ENCODE measurements at regions not wholly inside any gene's neighbourhood (a gene's known extent, or its start where the extent isn't known, plus 50 kb on each side); places are given as distances from the start of the nearest gene placed in this dataset.
"Not testable (repeated sequence)": the region's sequence is repeated elsewhere in the genome, so short reads cannot be mapped to it uniquely, and the experiment has no call there.

GRCh38 chr11:129503646-129504045 lies 128.0 kb downstream of the BARX2 start:
- no peak for DNase-seq

GRCh38 chr11:129505266-129505665 lies 129.6 kb downstream of the BARX2 start:
- DNase-seq: no peak

- DNase-seq: no peak
Observed at GRCh38 chr11:129508163-129508562, 132.5 kb downstream of the BARX2 start.

- DNase-seq: no peak
Observed at GRCh38 chr11:129528296-129528695, 152.6 kb downstream of the BARX2 start.

GRCh38 chr11:129530154-129530895 lies 154.7 kb downstream of the BARX2 start:
- DNase-seq: no peak

- no peak for DNase-seq
Observed at GRCh38 chr11:129533395-129533794, 157.7 kb downstream of the BARX2 start.

GRCh38 chr11:129536338-129536737 lies 160.7 kb downstream of the BARX2 start:
- no peak for DNase-seq

DNA sequence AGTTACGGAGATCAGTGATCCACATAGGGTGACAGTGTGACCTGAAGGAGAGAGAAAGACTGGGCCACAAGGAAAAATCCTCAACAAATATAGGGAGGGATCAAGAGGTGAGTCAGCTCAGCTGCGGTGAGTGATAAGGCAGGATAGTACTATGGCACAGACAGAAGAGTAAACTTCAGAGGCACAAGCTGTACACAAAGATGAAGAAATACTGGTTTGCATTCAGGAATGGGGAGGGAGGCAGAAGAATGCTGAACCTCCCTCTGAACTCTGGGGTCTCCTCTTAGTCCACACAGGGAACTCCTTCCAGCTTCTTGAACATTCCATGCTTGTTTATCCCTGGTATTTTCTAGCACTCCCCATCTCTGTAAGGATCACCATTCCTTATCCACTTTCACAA lies 162.7 kb downstream of the BARX2 start:
- no peak for DNase-seq

GRCh38 chr11:129543515-129544290 lies 168.1 kb downstream of the BARX2 start:
- no peak for DNase-seq

GRCh38 chr11:129544691-129545090 lies 169.0 kb downstream of the BARX2 start:
- DNase-seq: no peak

GRCh38 chr11:129546266-129546665 lies 170.6 kb downstream of the BARX2 start:
- no peak for DNase-seq

GRCh38 chr11:129557421-129557820 lies 181.8 kb downstream of the BARX2 start:
- DNase-seq: no peak

DNA sequence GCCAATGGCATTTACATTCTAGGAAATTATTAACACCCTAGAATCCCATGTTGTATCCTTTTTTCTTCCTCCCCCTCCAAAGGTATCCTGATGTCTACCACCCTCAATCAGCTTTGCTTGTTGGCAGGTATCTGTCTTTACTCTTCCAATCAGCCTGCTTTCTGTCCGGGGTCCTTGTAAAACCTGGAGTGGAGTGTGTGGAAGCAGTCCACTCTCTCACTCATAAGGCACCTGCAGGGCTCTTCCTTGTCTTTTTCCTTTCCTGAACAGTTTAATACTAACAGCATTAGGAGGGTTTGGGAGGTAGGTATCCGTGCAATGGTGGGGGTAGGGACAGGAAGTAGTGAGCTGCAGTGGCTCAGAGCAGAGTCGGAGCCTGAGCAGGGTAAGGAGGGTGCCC lies 193.4 kb downstream of the BARX2 start:
- DNase-seq: no peak

GRCh38 chr11:129572667-129573066 lies 197.0 kb downstream of the BARX2 start:
- not testable (repeated sequence) for DNase-seq

DNA sequence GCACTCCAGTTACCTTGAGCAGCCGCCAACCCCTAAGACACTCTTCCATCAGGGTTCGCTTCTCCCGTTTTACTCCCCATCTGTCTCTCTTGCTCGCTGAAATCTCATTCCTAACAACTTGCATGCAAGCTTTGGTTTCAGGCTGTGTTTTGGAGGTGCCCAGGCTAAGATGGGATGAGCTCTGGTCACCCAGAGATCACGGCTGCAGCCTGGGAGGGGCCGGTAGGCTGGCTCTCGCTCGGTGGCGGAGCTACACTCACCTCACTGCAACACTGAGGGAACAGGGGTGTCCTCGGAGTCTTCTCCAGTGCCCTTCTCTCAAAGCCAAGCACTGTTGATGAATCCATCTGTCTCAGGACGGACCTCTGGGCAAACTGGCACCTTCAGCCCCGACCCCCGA lies 197.5 kb downstream of the BARX2 start:
- DNase-seq: no peak

- no peak for DNase-seq
Observed at GRCh38 chr11:129574431-129574830, 198.8 kb downstream of the BARX2 start.

DNA sequence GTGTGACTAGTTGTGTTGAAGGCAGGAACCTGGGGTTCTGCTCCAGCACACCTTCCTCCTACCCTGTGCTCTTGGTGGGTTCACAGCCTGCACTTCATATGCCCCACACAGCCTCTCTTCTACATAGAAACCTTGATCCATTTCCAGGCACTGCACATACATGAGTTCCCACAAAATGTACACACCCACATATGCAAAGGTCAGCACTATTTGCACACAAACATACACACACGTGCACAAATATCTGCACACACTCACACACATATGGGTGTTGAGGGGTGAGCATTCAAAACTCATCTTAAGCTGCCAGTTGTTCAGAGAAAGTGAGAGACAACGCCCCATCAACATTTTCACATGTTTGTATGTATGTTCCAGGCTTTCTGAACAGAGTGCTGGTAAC lies 201.0 kb downstream of the BARX2 start:
- no peak for DNase-seq

- no peak for DNase-seq
Observed at GRCh38 chr11:129578006-129578405, 202.4 kb downstream of the BARX2 start.

- no peak for DNase-seq
Observed at GRCh38 chr11:129580278-129580677, 204.6 kb downstream of the BARX2 start.

DNA sequence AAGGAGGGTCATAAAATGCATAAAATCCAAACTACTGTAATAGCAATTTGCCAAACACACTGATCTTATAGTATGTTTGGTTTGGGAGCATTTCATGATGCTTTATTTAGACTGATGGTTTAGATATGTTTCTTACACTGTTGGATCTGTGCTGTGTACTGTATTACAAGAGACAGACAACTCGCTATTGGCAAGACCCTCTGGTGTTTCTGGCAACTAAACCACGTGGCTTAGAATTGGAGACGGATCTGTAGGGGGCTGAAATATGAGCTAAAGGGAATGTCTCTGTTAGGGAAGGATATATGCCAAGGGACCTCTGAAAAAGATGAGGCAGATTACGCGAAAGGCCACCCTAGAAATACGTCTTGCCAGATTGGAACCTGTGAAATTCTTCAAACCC lies 208.7 kb downstream of the BARX2 start:
- no peak for DNase-seq

- DNase-seq: no peak
Observed at GRCh38 chr11:129589190-129589860, 213.7 kb downstream of the BARX2 start.

GRCh38 chr11:129590030-129590752 lies 214.5 kb downstream of the BARX2 start:
- DNase-seq: no peak

Data from activated gamma-delta T cell treated with Interleukin-2 at 50 U/mL for 16 hours (primary cell).